HL-60 (cell line): ENCODE measurements at regions not wholly inside any gene's neighbourhood (a gene's known extent, or its start where the extent isn't known, plus 50 kb on each side); places are given as distances from the start of the nearest gene placed in this dataset.

ENCODE experiments used
- DNase-seq, 2 experiments: peaks; one replicate each; pipeline ENCODE4 v3.0.0-alpha.2; 2010 to 2020; ENCODE audit warnings: low read depth in 1 of 2, low spot score in 1 of 2
- H3K27ac ChIP-seq: fragments of 250-450 bp; sonication (Bioruptor Pico); replicated peaks from 2 replicates; pipeline ENCODE4 v1.5.1; 2020; ENCODE audit warnings: mild to moderate bottlenecking, moderate library complexity
- H3K27me3 ChIP-seq: fragments of 250-450 bp; sonication (Bioruptor Pico); 2 replicates; pipeline ENCODE4 v1.5.1; 2021; ENCODE audit warnings: mild to moderate bottlenecking, moderate library complexity; ENCODE audit not compliant: insufficient read depth, poor library complexity, severe bottlenecking
- H3K4me3 ChIP-seq: replicated peaks from 2 replicates; pipeline ENCODE4 v1.5.1; 2011; ENCODE audit warnings: mild to moderate bottlenecking, control low read depth, low read length; ENCODE audit not compliant: insufficient read depth
- GABPA ChIP-seq: IDR thresholded peaks from 2 replicates; pipeline ENCODE4 v1.6.1; 2012; ENCODE audit warnings: low read depth
- POLR2AphosphoS5 ChIP-seq: IDR thresholded peaks from 2 replicates; pipeline ENCODE4 v1.6.1; 2012; ENCODE audit warnings: low read depth
- SPI1 ChIP-seq: IDR thresholded peaks from 2 replicates; pipeline ENCODE4 v1.6.1; 2012; ENCODE audit warnings: low read depth, mild to moderate bottlenecking, borderline replicate concordance
- TF ChIP-seq, protein P1 (sequence below): IDR thresholded peaks from one replicate; pipeline ENCODE4 v1.5.1; 2011; ENCODE audit warnings: low read length, control low read depth, inconsistent platforms; ENCODE audit not compliant: insufficient read depth
- TF ChIP-seq, protein P2 (sequence below): IDR thresholded peaks from 2 replicates; pipeline ENCODE4 v1.6.1; 2012; ENCODE audit warnings: low read depth; ENCODE audit not compliant: insufficient replicate concordance

- no peak for DNase-seq
- no peak overlapping the region for H3K27ac ChIP-seq
- TF ChIP-seq GABPA (no peak), POLR2AphosphoS5 (no peak), SPI1 (no peak)
- TF ChIP-seq, protein P1, sequence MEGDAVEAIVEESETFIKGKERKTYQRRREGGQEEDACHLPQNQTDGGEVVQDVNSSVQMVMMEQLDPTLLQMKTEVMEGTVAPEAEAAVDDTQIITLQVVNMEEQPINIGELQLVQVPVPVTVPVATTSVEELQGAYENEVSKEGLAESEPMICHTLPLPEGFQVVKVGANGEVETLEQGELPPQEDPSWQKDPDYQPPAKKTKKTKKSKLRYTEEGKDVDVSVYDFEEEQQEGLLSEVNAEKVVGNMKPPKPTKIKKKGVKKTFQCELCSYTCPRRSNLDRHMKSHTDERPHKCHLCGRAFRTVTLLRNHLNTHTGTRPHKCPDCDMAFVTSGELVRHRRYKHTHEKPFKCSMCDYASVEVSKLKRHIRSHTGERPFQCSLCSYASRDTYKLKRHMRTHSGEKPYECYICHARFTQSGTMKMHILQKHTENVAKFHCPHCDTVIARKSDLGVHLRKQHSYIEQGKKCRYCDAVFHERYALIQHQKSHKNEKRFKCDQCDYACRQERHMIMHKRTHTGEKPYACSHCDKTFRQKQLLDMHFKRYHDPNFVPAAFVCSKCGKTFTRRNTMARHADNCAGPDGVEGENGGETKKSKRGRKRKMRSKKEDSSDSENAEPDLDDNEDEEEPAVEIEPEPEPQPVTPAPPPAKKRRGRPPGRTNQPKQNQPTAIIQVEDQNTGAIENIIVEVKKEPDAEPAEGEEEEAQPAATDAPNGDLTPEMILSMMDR, result no peak
- TF ChIP-seq, protein P2, sequence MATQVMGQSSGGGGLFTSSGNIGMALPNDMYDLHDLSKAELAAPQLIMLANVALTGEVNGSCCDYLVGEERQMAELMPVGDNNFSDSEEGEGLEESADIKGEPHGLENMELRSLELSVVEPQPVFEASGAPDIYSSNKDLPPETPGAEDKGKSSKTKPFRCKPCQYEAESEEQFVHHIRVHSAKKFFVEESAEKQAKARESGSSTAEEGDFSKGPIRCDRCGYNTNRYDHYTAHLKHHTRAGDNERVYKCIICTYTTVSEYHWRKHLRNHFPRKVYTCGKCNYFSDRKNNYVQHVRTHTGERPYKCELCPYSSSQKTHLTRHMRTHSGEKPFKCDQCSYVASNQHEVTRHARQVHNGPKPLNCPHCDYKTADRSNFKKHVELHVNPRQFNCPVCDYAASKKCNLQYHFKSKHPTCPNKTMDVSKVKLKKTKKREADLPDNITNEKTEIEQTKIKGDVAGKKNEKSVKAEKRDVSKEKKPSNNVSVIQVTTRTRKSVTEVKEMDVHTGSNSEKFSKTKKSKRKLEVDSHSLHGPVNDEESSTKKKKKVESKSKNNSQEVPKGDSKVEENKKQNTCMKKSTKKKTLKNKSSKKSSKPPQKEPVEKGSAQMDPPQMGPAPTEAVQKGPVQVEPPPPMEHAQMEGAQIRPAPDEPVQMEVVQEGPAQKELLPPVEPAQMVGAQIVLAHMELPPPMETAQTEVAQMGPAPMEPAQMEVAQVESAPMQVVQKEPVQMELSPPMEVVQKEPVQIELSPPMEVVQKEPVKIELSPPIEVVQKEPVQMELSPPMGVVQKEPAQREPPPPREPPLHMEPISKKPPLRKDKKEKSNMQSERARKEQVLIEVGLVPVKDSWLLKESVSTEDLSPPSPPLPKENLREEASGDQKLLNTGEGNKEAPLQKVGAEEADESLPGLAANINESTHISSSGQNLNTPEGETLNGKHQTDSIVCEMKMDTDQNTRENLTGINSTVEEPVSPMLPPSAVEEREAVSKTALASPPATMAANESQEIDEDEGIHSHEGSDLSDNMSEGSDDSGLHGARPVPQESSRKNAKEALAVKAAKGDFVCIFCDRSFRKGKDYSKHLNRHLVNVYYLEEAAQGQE, result no peak
- H3K27me3 ChIP-seq, result no peaks in the 10 kb centered on the region
- no peak overlapping the region for H3K4me3 ChIP-seq
Observed at GRCh38 chr3:29099775-29100174, 181.1 kb upstream of the RBMS3 start.

- H3K4me3 ChIP-seq, result no peak overlapping the region
- TF ChIP-seq GABPA, result no peak
- no peak for TF ChIP-seq POLR2AphosphoS5
- TF ChIP-seq SPI1, result no peak
- TF ChIP-seq, protein P1, result no peak
- TF ChIP-seq, protein P2, result no peak
- H3K27me3 ChIP-seq, result no peaks in the 10 kb centered on the region
- H3K27ac ChIP-seq, result no peak overlapping the region
- no peak for DNase-seq
Observed at GRCh38 chr3:29100292-29100691, 180.6 kb upstream of the RBMS3 start.

DNA sequence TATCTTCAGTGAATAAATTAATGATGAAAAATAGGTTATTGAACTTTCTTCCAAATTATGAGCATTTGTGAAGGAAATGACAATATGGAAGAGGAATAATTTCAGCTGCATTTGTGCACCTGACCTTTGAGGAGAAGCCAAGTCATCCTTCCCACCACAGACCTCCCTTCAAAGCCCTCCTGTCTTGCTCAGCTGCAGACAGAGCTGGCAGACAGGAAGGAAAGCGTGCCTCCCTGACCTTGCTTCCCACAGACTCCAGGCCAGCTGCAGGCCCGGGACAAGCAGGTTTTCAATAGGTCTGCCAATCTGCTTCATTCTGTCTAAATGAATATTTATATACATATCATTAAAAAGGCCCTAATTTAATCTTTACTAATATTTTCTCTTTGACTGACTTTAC, 152.9 kb upstream of the RBMS3 start:
- H3K27me3 ChIP-seq, result no peaks in the 10 kb centered on the region
- H3K27ac ChIP-seq, result no peak overlapping the region
- no peak overlapping the region for H3K4me3 ChIP-seq
- no peak for DNase-seq
- TF ChIP-seq, protein P1, result no peak
- TF ChIP-seq POLR2AphosphoS5, result no peak
- no peak for TF ChIP-seq GABPA
- no peak for TF ChIP-seq SPI1
- TF ChIP-seq, protein P2, result no peak
